NCI-H1694 (cell line): ENCODE measurements at regions not wholly inside any gene's neighbourhood (a gene's known extent, or its start where the extent isn't known, plus 50 kb on each side); places are given as distances from the start of the nearest gene placed in this dataset.

Source experiments
- DNase-seq: peaks from one replicate; lab custom pipeline; 2025; lab: John Stamatoyannopoulos, UW

DNA sequence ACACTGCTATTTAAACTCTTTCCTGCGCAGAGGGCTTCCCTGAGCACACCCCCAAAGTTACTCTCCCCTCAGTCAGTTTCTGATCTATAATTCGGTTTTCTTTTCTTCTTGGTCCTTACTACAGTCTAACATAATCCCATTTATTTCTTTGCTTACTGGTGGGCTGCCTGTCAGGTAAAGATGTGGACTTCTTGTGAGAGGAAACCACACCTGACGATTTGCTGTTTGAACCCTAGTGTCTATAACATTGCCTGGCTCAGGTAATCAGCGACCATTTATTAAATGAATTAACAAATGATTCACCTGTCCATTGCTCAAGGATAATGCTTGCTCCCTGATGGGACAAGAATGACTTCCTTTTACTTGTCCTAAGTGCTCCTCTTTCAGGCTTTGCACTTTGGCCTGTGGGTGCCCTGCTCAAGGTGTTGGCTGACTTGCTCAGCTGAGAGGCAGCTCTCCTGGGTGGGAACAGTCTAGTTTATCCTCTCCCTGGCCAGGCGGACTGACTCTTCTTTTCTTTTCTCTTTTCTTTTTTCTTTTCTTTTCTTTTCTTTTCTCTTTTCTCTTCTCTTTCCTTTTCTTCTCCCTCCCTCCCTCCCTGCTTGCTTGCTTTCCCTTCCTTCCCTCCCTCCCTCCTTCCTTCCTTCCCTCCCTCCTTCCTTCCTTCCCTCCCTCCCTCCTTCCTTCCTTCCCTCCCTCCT, 233.1 kb downstream of the BCAS1 start:
- no peak for DNase-seq

DNA sequence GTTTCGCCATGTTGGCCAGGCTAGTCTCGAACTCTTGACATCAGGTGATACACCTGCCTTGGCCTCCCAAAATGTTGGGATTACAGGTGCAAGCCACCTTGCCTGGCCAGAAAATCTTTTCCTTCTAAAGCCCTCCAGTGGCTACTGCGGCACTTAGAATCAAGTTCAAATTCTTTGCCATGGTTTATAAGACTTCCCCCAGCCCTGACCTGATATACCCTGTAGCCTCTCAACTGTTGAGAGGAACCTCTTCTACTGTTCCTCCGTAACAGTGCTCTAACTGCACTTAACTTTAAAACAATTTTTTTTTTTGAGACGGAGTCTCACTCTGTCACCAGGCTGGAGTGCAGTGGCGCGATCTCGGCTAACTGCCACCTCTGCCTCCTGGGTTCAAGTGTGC, 235.6 kb downstream of the BCAS1 start:
- no peak for DNase-seq

- no peak for DNase-seq
These were observed 236.3 kb downstream of the BCAS1 start for GRCh38 chr20:53834062-53834442.

DNA sequence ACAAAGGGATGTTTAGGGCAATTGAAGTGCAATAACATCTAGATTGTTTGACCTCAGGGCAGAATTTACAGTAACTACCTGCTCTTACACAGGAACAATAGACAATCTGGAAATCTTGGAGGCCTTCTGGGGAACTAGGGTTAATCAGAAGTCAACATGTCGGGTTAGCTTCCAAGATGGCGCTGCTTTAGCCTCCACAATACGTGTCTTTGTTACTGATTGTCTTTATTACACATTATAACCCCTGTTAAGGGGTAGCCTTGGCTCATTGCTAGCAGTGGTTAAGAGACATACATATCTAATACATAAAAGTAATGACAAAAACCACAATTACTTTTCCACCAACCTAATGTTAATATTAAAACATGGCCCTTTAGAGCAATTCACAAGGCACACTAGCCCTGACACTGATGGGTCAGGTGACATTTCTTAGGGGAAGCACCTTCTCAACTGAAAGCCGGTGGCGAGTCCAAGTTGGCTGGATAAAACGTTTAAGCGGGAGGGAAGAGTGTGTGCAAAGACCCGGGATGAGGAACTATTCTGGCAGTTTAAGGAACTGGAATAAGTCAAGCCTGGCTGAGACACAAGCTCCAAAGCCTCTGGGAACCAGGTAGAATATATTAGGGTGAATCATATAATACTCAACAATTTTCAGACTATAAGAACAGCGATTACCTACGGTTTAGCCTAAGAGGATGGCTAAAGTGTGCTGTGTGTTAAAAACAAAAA, 236.9 kb downstream of the BCAS1 start:
- no peak for DNase-seq

DNA sequence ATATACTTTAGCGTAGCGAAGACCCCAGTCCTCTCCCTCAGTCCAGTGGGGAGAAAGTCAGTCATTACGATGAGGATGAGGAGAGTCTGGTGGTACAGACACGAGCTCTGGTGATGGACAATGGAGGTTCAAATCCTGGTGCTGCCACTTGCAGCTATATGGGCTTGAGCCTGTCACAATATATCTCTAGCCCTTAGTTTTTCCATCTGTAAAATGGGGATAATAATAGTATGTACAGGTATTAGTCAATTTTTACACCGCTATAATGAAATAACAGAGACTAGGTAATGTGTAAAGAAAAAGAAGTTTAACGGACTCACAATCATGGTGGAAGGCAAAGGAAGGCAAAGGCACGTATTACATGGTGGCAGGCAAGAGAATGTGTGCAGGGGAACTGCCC, 237.9 kb downstream of the BCAS1 start:
- DNase-seq, result no peak

GRCh38 chr20:53831812-53832211, 238.2 kb upstream of the ZNF217 start:
- no peak for DNase-seq

DNA sequence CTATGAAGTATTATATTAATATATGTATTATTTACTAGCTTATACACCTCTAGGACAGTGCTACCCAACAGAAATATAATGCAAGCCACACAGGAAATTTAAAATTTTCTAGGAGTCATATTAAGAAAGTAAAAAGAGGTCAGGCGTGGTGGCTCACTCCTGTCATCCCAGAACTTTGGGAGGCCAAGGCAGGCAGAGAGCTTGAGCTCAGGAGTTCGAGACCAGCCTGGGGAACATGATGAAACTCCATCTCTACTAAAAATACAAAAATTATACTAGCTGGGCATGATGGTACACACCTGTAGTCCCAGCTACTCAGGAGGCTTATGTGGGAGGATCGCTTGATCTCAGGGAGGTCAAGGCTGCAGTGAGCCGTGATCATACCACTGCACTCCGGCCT, 237.6 kb upstream of the ZNF217 start:
- no peak for DNase-seq

DNA sequence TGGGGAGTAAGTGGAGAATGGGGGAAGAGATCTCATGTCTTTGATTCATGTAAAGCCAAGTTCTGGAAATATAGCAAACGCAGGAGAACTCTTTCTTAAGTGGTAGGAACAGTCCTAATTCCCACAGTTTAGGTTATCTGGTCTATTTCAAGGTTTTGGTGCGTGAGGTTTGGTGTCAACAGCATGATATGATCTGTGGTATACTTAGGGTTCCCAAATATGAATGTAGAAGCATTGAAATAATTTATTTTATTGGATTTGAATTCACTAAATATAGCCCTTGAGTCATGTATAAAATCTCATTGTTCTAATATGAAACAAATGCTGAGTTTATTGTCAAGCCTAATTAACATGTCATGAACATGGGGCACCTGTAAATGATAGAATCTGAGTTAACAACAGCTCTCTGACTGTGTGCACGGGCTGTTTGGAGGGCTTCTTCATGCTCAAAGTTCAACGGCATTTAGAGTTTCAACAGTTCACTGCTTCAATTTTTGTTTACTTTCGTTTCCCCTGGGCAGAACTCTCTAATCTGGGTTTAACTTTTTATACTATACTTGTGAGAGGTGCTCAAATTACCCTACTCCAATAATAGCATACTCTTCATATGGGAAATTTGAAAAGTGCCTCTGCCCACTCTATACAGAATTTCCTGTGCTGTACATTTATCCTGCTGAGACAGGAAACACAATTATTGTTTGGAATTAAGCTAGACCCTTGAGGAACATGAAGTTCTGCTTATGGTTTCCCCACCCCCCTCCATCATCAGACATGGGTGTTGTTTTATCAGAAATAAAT, 236.3 kb upstream of the ZNF217 start:
- DNase-seq, result no peak

- DNase-seq, result no peak
These were observed 235.7 kb upstream of the ZNF217 start for GRCh38 chr20:53829255-53829723.

DNA sequence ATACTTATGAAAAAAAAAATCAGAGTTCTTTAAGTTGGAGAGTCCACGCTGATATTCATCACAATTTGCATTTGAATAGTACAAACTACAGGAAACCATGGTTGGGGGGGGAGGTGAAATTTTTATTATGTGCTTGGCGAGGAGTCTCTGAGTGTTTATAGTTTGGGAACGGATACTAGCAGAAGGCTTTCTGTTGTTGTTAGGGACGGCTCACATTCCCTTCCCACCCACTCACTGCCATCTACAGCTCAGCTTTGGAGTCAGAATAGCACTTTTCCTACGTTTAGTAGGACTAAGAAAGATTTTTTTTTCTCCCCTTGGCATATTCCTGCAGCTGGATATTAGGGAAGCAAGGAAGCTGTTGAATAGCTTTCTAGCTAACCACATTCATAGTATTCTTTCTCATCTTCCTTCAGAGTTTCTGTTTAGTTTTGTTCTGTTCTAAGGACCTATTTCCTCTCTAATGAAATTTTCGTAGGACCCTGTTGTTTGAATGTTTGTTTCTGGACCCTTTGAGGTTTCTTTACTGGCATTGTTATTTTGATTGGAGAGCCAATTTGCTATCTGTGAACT, 235.1 kb upstream of the ZNF217 start:
- DNase-seq, result no peak

GRCh38 chr20:53828088-53828681, 234.5 kb upstream of the ZNF217 start:
- no peak for DNase-seq

DNA sequence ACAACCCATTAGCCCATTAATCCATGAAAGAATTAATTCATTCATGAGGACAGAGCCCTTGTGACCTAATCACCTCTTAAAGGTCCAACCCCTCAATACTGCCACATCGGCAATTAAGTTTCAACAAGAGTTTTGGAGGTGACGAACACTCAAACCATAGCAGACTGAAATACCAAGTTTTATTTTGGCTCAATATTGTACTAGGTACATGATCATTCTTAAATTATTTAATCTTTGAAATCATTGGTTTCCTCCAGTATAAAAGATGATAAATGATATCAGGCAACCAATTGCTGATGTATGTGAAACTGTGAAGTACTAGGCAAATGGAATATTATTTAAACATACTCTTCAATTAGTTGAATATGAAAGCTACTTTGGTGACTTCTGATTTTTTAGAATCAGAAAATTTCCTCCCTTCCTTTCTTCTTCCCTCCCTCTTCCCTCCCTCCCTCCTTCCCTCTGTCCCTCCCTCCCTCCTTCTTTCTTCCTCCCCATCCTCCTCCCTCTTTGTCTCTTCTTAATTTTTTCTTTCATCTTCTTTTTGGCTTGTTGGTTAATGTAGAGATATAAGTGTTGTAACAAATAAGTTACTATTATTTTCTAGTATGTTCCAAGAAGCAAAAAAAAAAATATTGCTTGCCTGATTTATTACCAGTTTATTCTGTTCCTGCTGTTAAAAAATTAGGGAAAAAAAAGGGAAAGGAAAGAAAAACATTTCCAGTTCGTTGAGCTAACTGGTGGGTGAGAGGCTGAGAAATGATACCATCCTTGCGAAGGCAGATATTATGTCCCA, 233.9 kb upstream of the ZNF217 start:
- DNase-seq, result no peak

GRCh38 chr20:53826597-53827291, 233.1 kb upstream of the ZNF217 start:
- no peak for DNase-seq

GRCh38 chr20:53826090-53826489, 232.5 kb upstream of the ZNF217 start:
- DNase-seq, result no peak

- DNase-seq, result no peak
These were observed 231.6 kb upstream of the ZNF217 start for GRCh38 chr20:53825282-53825681.

DNA sequence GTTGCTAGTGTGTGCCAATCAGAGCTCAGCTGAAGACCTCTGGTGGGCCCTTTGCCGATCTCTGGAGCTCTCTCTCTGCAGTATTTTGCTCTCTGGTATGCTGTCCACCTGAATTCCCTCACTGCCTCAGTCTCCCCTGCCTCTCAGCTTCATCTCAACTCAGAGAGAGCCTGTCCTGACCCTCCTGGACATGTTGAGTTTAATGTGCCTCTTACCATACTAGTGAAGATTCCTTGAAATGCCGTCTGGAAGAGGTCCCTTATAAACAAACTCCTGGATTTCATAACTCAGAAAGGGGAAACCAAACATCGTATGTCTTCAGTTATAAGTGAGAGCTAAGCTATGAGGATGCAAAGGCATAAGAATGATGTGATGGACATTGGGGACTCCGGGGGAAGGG, 231.1 kb upstream of the ZNF217 start:
- no peak for DNase-seq

DNA sequence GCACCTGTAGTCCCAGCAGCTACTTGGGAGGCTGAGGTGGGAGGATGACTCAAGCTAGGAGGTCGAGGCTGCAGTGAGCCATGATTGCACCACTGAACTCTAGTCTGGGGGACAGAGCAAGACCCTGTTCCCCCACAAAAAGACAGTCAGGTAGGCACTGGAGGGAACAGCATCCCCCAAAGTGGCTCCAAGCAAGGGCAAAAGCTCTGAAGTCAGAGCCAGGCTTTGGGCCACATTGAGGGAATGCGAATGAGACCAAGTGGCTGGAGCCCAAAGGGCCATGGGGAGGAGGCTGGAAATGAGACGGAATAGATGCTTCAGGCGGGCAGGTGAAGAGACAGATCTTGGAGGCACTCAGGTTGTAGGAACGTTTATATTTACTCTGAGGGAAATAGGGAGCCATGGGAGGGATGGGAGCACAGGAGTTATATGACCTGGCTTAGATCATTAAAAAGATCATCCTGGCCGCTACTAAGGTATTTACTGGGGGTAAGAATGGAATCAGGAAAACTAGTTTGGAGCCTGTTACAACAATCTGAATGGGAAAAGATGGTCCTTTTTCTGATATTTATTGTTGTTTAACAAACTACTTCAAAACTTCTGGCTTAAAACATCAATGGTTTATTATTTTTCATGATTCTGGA, 229.6 kb upstream of the ZNF217 start:
- no peak for DNase-seq

DNA sequence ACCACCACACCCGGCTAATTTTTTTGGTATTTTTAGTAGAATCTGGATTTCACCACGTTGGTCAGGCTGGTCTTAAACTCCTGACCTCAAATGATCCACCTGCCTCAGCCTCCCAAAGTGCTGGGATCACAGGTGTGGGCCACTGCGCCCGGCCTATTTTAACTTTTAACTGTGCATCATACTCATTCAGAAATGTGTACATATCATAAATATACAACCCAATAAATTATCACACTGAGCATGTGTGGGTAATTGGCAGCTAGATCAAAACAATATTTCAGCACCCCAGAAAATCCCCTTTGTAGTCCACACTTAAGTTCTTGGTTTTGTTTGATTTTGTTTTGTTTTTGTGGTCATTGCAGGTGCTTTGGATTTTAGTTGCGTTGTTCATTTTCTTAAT, 228.9 kb upstream of the ZNF217 start:
- no peak for DNase-seq

- no peak for DNase-seq
These were observed 226.4 kb upstream of the ZNF217 start for GRCh38 chr20:53819973-53820451.
